NB4 (cell line): ENCODE measurements at regions not wholly inside any gene's neighbourhood (a gene's known extent, or its start where the extent isn't known, plus 50 kb on each side); places are given as distances from the start of the nearest gene placed in this dataset.

Source experiments
- CTCF ChIP-seq: IDR thresholded peaks from one replicate; pipeline ENCODE4 v1.5.1; 2012; ENCODE audit warnings: low read depth, low read length
- POLR2A ChIP-seq: IDR thresholded peaks from 2 replicates; pipeline ENCODE4 v1.6.1; 2011; ENCODE audit warnings: mild to moderate bottlenecking; ENCODE audit not compliant: insufficient read length; ENCODE audit errors: extremely low read depth
- TF ChIP-seq, protein P1 (sequence below): IDR thresholded peaks from 2 replicates; pipeline ENCODE4 v1.6.1; 2011; ENCODE audit warnings: low read depth, low read length

DNA sequence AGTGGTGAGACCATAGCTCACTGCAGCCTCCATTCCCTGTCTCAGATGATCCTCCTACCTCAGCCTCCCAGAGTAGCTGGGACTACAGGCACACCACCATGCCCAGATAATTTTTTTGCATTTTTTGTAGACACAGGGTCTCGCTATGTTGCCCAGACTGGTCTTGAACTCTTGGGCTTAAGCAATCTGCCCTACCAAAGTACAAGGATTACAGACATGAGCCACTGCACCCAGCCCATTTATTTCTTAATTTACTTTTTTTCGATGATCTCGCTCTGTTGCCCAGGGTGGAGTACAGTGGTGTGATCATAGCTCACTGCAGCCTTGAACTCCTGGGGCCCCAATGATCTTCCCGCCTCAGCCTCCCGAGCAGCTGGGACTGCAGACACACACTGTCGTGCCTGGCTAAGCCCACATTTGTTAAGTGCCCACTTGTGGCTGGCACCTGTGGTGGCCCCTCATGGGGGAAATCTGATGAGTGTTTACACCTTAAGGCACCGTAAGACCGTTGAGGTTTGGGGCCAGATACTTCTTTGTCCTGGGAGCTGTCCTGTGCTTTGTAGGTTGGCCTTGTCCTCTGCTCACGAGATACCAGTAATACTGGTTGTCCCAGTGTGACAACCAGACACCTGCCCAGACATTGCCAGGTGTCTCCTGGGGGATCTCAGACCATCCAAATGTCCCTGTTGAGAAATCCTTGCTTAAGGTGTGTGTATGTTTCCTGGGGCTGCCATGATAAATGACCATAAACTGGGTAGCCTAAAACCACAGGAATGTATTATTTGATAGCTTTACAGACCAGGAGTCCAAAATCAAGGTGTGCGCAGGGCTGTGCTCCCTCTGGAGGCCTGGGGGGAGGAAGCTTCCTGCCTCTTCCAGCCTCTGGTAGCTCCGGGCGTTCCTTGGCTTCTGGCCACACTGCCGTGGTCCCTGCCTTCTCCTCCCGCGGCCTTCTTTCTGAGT, 141.4 kb upstream of the GSE1 start:
- TF ChIP-seq CTCF (no peak), POLR2A (no peak)
- TF ChIP-seq, protein P1, sequence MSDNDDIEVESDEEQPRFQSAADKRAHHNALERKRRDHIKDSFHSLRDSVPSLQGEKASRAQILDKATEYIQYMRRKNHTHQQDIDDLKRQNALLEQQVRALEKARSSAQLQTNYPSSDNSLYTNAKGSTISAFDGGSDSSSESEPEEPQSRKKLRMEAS: no peak
